ENCODE measurements at regions not wholly inside any gene's neighbourhood (a gene's known extent, or its start where the extent isn't known, plus 50 kb on each side); places are given as distances from the start of the nearest gene placed in this dataset.

DNA sequence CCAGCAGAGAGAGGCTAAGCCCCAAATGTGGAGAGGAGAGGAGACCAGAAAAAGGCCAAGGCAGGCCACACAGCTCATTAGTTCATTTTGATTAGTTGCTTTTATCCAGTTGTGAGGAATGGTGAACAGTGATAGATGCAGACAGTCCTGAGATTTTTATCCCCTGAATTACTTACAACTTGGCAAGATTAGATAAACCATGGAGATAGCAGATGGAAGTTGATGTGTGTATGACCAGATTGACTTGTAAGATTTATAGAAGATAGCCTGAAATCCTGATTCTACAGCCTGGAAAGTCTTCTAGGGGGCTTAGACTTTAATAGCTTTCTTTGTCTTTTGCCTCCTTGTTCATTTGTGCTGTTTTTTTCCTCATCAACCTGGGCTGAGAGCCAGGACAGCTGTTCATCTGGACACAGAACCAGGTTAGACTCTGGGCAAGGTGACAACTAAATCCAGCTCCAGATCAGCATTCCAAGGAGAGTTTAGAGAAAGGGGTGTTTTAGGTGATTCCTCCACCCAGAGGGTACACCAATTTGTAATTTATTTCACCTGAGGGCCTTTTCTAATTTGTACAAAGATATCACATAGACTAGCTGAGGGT lies 215.5 kb downstream of the SPATA18 start:
- TF ChIP-seq, protein P1, sequence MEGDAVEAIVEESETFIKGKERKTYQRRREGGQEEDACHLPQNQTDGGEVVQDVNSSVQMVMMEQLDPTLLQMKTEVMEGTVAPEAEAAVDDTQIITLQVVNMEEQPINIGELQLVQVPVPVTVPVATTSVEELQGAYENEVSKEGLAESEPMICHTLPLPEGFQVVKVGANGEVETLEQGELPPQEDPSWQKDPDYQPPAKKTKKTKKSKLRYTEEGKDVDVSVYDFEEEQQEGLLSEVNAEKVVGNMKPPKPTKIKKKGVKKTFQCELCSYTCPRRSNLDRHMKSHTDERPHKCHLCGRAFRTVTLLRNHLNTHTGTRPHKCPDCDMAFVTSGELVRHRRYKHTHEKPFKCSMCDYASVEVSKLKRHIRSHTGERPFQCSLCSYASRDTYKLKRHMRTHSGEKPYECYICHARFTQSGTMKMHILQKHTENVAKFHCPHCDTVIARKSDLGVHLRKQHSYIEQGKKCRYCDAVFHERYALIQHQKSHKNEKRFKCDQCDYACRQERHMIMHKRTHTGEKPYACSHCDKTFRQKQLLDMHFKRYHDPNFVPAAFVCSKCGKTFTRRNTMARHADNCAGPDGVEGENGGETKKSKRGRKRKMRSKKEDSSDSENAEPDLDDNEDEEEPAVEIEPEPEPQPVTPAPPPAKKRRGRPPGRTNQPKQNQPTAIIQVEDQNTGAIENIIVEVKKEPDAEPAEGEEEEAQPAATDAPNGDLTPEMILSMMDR (IDR thresholded peaks at IDR 0.05): no peak
- no peak for TF ChIP-seq POLR2A (IDR thresholded peaks at IDR 0.05)
